GM21367 (cell line): ENCODE measurements at regions not wholly inside any gene's neighbourhood (a gene's known extent, or its start where the extent isn't known, plus 50 kb on each side); places are given as distances from the start of the nearest gene placed in this dataset.

ENCODE experiments used
- ATAC-seq: cut with Tn5 transposase; IDR thresholded peaks from one replicate; pipeline ENCODE4 v1.9.1; 2021; ENCODE audit not compliant: unreplicated experiment

DNA sequence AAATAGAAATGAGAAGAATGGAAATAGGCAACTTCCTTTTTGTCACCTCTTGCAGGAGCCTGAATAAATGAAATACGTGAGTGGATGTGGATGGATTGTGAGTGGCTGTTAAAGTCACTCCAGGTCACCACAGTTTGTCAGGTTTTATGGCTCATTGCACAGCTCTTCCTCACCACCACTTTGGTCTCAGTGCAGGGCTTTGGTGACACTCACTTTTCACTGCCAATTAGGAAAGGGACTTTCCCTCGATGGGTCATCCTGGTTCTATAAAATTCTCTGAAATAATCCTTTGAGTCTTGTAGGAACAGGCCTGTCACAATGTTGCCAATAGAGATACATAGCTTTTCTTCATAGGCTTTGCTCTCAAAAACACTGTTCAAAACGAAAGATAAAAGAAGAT lies 172.4 kb upstream of the C11orf87 start:
- no peak for ATAC-seq

DNA sequence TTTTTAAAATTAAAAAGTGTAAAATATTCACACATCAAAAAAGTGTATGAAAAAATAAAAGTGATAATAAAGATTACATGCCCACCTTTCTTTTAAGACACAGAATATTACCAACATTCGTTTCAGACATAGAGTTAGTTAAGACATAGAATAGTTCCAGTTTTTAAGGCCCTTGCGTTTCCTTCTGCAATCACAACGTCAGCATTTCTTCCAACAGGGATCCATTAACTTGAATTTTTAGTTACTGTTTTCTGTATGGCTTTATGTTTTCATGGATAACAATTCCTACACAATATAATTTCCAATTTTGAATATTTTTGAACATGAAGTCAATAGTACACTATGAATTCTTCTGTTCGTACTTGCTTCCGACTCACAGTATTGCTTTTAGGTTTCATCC lies 170.8 kb upstream of the C11orf87 start:
- no peak for ATAC-seq

DNA sequence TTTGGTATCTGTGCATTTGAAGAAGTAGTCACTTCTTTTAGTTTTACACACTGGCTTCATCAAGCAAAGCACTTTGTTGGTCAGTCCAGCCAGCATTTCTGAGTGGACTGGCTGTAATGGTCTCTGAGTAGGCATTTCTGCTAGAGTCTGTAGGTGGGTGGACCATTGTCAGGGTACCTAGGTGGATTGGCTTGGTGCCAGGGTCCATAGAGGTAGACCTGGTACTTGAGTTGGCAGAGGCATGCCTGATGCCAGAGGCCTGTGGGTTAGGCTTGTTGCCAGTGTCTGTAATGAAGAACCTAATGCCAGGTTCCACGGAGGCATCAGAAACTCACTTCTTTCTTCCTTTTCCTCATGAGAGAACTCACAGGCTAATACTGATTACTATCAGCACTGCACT lies 157.9 kb upstream of the C11orf87 start:
- no peak for ATAC-seq

DNA sequence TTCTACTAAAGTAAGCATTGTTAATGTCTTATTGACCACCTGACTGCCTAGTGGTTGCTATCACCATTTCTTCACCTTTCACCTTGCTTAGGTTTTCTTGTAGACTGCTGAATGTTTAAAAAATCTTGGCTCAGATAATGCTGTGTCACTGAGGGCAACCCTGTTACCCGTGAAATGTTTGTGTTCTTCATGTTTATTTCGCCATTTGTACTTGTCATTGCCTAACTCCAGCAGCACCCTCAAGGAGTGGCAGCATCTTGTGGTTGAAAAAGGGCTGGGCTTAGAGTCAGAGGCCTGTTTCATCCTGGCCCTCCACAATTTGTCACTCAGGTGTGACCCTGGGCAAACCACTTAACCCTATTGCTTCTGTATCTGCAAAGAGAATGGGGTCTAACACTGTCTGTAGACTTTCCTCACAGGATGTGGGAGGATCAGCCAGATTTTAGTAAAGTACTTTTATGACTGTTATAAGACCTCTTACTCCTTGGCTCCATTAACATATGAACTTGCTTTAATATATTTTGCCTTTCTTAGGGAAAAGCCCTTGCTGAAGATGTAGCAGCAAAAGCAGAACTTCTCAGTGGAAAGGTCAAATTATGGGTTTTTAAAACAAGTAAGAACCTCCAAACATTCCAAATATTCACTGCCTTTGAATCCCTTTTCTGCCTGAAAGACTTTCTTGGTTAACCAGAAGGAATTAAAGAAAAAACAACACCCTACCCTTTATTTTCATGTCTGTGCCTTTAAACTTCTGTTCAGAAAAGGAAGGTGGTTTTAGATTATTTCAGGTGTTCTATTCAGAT lies 154.5 kb upstream of the C11orf87 start:
- no peak for ATAC-seq

DNA sequence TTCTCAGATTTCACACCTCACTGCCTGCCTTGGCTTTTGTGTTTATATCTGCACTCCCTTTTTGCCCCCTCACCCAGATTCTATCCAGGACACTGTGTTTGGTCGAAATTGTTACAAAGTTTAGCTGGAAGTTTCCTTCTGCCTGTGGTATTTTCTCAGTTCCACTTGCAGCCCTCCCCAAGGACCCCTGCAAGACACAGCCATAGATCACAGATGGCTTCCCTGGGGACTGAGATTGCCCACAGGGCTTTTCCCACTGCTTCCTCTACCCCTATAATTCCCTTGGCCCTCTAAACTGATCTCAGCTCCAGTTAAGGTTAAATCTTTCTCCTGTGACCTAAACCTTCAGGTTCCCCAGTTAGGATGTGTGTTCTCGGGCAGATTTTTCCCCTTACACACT lies 146.1 kb upstream of the C11orf87 start:
- no peak for ATAC-seq

DNA sequence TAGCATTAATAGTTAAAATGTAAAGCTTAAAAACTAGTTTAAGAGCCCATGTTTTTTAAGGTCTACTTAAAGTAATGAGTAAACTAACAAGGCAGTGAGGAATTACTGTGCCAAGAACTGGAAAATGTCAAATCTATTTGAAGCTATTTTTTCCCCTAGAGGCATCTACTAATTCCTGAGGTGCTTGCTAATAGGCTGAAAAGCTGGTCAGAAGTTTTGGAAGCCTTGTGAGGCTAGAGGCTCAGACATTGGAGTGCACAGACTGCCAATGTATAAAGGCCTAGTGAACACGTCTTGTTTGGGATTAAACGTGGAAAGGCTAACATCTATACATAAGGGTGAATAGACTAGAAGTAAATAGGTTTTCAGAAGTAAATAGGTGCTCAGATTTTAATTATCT lies 136.5 kb upstream of the C11orf87 start:
- no peak for ATAC-seq

DNA sequence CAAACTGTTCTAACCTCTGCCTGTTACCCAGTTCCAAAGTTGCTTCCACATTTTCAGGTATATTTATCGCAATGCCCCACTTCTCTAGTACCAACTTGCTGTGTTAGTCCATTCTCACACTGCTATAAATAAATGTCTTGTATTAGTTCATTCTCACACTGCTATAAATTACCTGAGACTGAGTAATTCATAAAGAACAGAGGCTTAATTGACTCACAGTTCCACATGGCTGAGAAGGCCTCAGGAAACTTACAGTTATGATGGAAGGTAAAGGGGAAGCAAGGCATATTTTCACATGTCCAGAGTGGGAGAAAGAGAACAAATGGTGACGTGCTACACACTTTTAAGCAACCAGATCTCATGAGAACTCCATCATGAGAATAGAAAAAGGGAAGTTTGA lies 130.4 kb upstream of the C11orf87 start:
- ATAC-seq: no peak

DNA sequence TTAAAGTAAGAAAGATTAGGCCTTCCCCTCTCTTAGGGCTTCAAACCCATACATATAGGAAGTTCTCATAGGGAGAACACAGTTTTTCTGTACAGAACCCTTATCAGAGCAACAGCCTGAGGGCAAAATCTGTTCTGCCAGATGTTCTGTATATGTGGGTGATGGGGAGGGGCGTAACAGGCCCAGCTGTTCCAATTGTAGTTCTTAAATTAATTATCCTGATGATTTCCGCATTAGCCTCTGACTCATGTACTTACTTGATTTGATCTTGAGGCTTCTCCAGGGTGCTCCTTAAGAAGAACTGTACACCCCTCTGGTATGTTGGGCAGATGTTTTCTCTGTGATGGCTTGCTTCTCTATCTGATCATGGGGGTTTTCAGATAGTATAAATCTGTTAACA lies 123.1 kb upstream of the C11orf87 start:
- no peak for ATAC-seq

DNA sequence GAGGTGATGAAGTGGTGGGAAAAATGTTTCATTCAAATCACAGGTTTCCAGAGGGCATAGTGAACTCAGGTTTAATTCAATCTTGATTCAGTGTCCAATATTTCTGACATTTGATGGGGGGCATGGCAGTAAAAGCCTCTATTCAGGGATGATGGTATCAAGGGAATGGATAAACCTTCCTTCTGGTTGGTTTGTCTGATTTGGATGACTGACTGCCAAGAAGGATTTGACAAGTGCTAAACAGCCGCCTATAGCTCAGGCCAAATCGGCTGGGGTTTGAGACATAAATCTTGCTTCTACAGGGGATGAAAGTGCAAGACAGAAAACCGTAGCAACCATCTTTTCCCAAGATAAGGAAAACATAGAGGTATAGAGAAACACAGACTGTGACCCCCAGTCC lies 121.8 kb upstream of the C11orf87 start:
- no peak for ATAC-seq

DNA sequence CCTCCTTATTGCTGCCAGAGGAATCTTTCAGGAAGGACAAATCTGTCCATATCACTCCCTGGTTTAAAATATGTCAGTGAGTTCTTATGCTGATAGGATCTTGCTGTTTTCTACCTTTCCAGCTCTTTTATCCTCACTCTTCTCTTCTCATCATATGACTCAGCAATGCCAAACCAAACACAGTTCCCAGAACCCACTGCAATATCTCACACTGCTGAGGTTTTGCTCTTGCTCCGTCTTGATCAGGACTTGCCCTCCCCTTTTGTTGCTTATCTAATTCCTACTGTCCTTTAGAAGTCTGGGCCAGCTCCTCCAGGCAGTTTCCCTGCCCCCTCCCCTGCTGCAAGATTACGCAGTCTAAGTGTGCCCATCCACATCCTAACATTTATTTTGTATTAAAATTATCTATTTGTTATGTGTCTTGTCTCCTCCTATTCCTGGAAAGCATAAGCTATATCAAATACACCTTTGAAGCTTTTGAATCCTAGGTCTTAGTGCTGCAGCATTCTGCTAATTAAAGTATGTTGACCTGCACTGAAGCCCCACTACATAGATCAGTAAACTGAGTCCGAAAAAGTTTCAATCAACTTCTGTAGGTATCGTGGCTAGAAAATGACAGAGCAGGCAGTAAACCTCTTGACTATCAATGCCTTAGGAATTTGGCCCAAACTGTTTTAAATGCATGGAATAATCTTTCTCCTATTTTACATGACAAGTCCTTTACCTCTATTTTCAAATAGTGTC lies 119.2 kb upstream of the C11orf87 start:
- ATAC-seq: no peak

DNA sequence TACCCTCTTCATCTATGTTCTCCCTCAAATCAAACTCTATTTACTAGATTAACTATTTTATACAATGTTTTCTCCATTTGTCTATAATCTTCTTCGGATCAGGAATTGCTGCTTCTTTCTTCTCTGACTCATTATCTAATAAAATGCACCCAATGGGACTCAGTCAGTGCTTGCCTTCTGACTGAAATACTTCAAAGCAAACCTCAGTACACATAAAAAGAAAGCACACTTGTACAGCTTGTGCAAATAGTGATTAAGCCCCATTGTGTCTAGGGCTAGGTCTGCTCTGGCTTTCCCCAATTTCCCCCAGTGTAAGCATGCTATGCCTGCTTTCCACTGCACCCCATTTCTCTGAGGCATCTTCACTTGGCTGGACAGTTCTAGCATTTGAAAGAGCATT lies 118.6 kb upstream of the C11orf87 start:
- no peak for ATAC-seq

DNA sequence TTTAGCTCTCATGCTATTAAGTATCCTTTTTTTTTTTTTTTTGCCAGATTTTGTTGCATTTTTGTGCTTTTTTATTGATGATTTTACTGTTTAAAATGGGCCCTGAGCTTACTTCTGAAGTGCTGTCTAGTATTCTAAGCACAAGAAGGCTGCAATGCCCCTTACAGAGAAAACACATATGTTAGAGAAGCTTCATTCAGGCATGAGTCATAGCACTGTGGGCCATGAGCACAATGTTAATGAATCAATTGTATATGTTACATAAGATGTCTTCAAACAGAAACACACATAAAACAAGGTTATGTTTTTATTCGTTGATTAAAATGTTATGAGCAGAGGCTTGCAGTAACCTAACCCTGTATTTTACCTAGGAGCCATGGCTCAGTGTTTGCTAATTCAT lies 117.8 kb upstream of the C11orf87 start:
- ATAC-seq: no peak

DNA sequence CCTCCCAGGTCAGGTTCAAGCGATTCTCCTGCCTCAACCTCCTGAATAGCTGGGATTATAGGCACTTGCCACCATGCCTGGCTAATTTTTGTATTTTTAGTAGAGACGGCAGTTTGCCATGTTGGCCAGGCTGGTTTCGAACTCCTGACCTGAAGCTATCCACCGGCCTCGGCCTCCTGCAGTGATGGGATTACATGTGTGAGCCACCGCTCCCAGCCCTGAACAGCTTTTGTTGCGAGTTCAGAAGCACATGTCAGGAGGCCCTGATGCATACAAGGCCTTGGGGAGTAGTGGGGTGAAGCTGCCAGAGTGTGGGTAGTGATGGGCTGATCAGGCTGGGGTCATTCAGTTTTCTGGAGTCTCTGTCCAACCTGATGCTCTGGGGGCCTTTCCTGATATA lies 117.0 kb upstream of the C11orf87 start:
- ATAC-seq: no peak

DNA sequence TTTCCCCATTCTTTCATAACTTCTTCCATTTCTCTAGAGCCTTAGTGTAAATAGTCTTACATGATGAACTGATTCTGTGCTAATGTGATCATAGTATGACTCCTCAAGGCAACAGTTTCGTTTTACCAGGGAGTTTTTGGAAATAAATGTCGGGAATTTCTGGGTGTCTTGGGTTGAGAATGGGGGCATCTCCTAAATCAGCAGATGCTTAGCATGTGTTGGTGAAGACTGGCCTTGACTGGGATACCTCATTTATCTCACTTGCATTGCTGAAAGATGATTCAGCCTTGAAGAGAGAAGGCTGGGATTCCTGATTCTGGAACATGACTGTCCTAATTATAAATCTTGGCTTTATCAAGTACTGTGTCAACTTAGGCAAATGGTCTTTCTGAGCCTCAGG lies 115.7 kb upstream of the C11orf87 start:
- no peak for ATAC-seq

DNA sequence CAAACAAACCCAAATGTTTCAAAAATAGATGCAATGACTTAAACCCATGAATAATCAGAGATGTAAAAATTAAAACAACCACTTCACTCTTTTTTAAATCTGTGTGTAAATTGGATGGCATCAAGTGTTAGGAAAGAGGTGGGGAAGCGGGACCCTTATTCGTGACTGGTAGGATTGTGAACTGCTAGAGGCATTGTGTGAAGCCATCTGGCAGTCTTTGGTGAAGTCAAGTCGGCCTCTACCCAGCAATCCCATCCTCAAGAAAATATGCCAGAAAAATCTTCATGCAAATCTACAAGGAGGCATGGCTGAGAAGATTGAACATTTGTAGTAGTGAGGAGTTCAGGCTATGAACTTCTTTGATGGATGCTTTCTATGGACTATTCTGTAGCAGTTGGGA lies 114.6 kb upstream of the C11orf87 start:
- no peak for ATAC-seq

DNA sequence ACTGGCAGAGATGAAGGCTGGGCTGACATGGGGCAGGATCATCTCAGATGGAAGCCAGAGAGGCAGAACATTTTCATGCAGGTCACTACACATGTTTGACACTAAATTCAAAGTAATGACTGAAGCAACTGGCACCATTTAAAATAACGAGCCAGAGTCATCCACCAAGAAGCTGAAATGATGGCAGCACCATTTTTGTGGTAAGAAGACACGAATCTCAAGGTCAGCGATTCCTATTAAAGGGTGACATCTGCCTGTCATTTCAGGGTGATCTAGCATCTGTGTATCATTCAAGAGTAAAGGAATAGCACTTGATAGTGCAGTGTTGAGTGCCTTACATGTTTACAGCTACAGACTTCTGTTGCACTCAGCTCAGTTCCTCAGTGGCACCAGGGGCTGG lies 113.4 kb upstream of the C11orf87 start:
- ATAC-seq: no peak

DNA sequence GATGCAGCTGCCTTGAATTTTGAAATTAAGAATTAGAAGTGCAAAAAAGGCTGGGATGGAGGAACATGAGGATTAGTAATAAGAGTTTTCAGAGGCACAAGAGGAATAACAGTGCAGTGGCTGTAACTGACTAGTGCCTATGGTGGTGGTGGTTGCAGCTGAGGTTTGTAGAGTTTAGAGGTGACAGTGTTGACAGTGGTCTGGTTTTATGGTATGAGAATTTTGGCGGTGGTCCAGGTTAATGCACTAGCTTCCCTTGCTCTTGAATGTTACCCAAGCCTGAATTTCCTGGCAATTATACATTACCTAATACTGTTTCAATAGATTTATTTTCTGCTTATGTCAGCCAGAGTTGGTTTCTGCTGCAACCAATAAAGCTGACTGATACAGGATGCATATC lies 112.8 kb upstream of the C11orf87 start:
- ATAC-seq: no peak

DNA sequence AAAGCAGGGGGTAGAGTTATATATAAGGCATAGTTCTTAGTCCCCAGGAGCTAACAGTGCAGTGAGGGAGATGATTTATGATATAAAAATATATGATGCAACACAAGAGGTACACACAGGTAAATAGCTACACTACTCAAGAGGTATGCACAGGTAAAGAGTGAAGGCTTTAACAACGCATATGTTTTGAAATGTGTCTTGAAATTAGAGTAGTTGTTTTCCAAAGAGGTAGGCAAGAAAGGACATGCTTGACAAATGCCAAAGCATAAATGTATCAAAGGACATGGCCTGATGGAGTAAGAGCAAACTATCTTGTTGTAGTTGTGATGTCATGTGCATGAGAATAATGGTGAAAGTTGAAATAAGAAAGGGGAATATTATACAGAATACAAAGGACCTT lies 104.3 kb upstream of the C11orf87 start:
- no peak for ATAC-seq

DNA sequence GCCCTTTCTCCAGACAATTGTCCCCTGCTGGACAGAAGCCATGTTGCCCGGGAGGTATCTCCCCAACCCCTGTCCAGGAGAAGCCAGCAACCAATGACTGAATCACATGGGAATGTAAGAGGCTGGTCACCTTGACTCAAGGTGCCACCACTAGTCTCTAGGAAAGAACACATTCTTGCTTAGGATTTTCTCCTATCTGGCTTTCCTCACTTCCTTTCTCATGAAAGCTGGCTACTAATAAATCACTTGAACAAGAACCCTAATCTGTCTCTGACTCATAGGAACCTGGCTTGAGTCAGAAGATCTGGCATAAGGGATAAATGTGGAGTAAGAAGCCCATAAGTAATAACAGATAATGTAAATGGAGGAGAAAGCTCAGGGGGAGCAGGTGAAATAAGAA lies 101.4 kb upstream of the C11orf87 start:
- ATAC-seq: no peak

DNA sequence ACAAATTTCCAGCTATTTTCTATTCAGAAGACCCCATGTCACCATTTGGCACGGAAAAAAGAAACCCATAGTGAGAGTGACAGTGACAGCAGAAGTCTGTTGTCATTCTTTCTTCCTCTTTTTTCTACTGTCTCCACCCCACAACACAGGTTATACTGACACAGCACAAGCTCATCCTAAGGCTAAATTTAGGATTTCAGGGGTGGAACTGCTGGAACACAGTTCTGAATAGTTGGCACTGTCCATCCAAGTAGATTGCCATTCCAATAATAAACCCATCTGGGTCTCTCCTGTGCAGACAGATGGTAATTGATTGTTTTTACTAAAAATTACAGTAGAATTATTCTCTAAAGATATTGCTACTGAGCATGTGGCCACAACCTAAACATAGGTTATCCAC lies 95.2 kb upstream of the C11orf87 start:
- ATAC-seq: no peak

DNA sequence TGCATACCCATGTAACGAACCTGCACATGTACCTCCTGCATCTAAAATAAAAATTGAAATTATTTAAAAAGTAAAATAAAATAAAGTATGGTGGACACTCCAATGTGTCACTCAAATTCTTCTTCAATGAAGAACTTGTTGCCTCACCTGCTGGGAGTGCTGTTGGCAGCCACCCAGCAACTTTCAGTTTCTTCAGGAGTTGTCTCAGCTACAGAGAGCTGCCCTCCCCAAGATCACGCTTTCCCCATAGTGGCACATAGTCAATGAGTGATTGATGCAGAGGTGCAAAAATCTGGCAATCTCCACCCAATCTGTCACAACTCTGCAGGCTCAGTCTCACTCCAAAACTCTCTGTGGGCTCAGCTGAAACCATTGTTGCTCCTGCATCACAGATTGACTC lies 92.3 kb upstream of the C11orf87 start:
- no peak for ATAC-seq

DNA sequence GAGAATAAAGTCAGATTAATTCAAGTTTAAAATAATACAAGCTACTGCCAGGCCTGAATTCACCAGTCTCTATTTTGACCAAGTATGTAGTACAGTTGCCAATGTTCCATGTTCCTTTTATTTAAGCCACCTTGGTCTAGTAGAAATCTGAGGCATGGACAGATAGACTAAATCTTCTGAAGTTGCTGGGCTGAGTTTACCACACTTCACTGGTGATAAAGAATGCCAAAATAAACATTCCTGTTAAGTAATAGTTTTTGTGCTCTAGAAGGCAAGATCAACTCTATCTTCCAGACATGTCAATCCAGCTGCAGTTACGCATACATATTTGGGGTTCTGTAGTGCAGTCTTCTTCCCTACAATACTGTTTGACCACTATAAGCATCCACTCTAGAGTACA lies 83.9 kb upstream of the C11orf87 start:
- no peak for ATAC-seq

DNA sequence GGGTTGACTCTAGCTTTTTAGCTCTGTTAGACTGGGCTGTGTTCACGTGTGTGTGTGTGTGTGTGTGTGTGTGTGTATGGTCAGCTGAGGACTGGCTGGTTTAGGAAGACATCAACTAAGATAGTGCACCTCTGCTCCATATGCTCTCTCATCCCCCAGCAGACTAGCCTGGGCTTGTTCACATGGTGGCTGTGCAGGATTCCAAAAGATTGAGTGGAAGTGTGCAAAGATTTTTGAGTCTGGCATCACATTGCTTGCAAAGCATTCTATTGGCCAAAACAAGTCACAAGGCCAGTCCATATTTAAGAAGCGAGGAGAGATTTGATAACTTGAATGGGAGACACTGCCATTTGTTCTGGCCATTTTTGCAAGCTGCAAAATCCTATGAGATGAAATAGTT lies 79.7 kb upstream of the C11orf87 start:
- ATAC-seq: no peak
